Activated CD4-positive, CD25-positive, alpha-beta regulatory T cell treated with anti-CD3 and anti-CD28 coated beads, Interleukin-2, amount 50 U/mL, for 16 hours (primary cell): ENCODE measurements at regions not wholly inside any gene's neighbourhood (a gene's known extent, or its start where the extent isn't known, plus 50 kb on each side); places are given as distances from the start of the nearest gene placed in this dataset.
"Not testable (repeated sequence)": the region's sequence is repeated elsewhere in the genome, so short reads cannot be mapped to it uniquely, and the experiment has no call there.

Experiments
- DNase-seq: peaks from one replicate; pipeline ENCODE4 v3.0.0-alpha.2; 2020; ENCODE audit warnings: low read depth, low spot score

DNA sequence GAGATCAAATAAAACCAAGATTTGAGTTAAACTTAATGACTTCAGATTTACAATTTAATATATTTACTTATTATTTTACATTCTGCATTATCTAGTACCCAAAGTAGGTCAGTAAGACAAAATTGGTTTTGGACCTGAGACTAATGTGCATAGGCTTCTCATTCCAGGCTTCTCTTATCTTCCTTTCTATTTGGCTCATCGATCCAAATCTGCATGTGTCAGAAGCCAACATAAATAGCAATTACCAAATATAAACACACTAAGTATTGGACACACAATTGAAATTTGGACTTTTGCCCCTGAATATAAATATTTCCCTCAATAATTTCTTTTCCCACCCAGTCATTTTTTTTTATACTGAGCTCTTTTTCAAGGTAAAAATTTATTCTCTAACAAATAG lies 290.6 kb upstream of the ARHGEF26 start:
- DNase-seq: no peak

DNA sequence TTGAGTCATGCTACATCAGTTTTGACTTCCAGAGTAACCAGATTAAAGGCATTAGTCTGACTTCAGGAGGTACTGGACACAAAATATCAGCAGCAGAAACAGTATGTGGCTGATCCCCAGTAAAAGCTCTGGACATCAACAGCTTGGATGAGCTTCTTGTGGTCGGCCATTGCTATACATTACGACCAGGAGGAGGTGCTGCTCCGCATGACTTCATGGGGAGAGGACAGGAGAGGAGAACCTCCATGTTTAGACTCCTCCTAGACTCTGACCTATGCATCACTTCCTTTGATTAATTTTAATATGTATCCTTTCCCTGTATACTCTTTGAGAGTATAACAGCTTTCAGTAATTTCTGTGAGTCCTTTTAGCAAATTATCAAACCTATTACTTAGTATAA lies 285.6 kb upstream of the ARHGEF26 start:
- no peak for DNase-seq

DNA sequence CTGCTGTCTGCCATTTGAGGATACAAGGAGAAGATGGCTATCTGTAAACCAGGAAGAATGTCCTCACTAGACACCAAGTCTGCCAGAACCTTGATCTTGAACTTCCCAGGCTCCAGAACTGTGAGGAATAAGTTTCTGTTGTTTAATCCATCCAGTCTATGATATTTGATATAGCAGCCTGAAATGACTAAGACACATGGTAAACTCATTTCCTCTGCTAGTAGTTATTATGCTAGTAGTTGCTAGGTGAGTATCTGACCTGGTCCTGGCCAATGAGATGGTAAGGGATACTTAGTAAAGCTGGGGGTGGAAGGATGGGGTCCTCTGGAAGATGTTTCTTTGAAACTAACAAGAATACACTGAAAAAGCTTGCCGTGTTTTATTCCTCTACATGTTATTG lies 280.7 kb upstream of the ARHGEF26 start:
- no peak for DNase-seq

DNA sequence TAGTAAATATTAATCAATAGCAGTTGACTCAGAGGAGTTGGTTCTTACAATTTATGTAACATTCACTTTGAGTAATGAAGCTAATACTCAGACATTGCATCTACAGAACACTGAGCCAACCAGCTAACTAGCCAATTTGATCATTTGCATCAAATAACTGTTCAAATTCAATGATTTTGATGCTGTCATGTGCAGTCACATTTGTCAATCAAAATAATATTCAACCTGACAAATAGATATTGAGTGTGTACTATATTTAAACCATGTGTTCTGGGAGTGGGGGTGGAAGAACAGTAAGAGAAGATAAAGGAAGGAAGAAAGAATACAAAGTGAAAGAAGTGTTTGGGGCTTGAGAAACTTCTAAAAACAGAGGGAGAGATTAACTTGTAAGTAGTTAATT lies 277.2 kb upstream of the ARHGEF26 start:
- no peak for DNase-seq

DNA sequence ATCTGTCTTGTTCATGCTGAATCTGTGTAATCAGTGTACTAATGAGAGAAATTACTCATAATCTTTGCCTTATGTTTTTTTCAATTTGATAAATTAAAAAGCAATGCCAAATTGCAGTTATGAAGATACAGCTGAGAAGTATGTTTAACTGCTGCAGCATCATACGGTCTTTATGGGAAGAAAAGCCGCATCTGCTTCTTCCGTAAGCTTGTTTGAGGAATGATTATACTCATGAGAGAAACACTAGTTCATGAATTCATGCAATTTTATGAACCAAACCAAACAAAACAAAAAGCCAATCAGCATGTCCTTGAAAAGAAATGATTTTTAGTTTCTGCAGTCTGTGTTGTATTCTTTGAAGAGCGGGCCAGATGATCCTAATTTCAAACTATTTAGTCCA lies 275.9 kb upstream of the ARHGEF26 start:
- DNase-seq: no peak

DNA sequence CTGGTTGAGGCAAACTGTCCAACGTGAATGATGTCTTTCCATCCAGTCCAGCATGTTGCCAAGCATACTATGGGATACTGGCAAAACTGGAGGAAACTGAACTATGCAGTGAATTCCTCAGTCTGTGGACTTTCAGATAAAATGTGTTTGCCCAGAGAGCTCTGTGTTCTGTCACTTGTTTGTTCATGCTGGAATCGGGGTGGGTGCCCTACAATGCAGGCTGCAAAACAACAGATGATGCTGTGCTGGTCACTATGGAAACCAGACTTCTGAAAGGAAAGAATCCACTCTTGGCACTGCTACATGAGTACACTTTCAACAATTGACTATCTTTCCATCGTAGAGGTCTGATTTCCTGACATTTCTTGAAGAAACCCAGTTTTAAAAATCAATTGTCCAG lies 272.5 kb upstream of the ARHGEF26 start:
- DNase-seq: no peak

DNA sequence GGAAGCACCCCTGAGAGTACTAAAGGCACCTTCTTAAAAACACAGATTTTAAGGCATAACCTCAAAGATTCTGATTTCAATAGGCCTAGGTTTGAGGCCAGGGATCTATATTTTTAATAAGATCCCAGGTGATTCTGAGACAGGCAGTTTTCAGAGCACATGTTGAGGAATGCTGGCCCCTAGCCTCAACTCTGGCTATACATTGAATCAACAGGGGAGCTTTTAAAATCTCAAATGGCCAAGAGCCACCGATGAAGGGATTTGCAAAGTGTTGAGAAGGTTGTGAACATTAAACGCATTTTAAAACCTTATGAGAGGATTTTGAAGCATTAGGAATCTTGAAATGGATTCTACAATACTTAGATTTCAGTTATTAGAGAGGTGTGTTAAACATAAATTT lies 268.8 kb upstream of the ARHGEF26 start:
- no peak for DNase-seq

DNA sequence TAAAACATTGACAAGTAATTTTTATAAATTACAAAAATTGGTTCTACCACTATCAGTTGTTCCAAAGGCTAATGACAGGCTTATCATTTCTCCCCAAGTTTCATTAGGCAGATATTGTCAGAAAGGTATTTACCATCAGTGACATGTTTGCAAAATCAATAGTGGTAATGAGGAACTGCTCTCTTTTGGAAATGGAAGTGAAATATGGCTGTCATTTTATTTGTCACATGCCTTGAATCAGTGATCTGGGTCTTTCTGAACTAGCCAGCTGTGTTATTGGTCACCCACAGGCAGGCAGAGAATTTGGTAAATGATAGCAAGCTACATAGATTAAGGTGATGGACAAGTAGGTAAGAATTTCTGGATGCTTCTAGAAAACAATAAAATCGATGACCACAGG lies 268.0 kb upstream of the ARHGEF26 start:
- no peak for DNase-seq

DNA sequence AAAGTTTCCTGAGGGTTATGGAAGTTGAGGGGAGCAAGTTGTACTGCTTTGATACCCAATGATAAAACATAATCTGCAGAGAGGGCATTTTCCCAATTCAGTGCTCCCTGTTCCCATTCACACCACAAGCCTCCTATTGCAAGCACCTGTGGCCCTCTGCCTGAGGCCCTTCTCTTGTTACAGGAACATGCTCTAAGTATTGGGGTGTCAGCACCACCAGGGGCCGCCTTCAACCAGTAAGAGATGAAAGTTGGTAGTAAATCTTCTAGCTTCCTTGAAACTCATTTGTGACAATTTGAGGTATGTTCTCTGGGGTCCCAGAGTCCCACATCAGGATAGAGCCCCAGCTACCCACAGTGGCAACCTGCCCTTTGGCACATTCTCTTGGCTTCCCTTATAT lies 265.4 kb upstream of the ARHGEF26 start:
- DNase-seq: no peak

DNA sequence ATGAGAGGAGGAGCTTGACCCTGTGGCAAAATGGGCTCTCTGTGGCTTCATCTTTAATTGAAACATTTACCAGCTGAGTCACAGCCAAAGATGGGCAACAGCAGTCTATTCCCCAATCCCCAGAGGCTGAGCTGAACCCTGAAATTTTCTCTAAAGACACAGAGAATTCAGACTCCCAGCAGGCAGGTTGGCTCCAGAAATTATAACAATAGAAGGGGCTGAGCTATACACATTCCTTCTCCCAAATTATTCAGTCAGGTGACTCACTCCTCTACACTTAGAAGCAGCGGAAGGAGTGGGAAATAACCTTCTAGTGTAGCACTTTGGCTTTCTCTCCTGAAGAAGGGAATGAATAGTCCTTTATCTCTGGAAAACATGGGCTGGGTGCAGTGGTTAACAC lies 264.3 kb upstream of the ARHGEF26 start:
- DNase-seq: no peak

DNA sequence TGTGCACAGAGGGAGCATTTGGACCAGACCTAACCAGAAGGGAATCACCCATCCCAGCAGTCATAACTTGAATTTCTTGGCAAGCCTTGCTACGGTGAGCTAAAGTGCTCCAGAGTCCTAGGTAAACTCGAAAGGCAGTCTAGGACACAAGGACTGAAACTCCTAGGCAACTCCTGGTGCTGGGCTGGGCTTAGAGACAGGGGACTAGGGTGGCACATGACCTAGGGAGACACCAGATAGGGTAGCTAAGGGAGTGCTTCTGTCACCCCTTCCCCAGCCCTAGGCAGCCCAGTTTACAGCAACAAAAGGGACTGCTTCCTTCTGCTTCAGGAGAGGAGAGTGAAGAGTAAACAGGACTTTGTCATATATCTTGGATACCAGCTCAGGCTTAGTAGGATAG lies 256.4 kb upstream of the ARHGEF26 start:
- DNase-seq: no peak

DNA sequence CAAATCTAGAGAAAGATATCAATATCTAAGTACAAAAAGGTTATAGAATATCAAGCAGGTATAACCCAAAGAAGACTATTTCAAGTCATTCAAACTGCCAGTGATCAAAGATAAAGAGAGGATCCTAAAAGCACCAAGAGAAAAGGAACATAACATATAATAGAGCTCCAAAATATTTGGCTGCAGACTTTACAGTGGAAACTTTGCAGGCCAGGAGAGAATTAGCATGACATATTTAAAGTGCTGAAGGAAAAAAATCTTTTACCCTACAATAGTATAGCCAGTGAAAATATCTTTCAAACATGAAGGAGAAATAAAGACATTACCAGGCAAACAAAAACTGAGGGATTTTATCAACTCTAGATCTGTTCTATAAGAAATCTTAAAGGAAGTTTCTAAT lies 254.3 kb upstream of the ARHGEF26 start:
- DNase-seq: no peak

DNA sequence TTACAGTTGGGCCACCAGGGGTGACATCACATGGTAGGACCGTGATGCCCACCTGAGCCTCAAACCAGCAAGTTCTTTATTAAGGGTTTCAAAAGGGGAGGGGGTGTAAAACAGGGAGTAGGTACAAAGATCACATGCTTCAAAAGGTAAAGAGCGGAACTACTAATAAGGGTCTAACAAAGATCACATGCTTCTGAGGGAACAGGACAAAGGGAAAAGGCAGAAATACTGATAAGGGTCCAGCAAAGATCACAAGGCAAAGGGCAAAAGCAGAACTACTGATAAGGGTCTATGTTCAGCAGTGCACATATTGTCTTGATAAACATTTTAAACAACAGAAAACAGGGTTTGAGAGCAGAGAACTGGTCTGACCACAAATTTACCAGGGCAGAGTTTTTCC lies 246.8 kb upstream of the ARHGEF26 start:
- DNase-seq: not testable (repeated sequence)

DNA sequence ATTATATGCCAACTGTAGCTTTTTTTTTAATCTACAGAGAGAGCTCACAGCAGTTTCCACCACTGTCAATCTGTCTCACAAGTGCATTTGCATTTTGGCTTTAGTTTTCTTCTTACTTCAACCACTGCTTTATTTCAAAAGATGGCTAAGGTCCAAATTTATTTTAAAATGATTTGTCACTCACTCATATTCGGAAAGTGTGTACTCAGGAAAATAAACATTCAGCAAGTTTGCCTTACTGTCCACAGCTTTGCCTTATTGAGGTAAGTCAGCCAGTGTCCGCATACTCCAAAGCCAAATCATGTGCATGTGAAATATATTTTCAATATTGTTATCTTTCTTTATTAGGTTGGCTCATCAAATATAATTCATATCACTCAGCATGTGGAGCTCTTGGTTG lies 240.7 kb upstream of the ARHGEF26 start:
- DNase-seq: no peak

DNA sequence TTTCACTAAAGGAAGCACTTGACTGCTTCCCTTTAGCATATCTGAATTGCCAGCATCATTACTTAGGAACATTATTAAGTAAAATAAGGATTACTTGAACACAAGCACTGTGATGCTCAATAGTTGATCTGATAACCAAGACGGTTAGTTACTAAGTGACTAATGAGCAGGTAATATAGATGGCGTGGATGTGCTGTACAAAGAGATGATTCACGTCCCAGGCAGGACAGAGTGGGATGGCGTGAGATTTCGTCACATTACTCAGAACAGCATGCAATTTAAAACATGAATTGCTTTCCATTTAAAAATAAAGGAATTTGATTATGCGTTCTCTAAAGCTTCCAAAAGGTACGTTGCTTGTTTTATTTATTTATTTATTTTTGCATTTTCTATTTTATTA lies 240.0 kb upstream of the ARHGEF26 start:
- DNase-seq: no peak

DNA sequence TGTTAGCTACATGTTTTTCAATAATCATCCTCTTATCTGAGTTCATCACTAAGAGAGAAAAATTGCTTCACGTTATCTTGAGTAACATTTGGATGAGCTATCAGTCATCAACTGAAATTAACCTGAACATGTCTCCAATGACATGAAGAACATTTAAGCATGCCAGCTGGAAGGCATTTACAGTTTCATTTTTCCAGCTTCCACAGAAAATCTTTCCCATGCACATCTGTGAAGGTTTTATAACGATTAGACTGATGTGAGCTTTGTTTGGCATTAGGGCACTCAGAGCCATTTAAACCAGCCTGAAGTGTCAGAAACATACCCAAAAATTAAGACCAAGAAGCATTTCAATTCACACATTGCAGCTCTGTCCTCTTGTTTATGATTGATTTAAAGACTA lies 235.8 kb upstream of the ARHGEF26 start:
- no peak for DNase-seq

DNA sequence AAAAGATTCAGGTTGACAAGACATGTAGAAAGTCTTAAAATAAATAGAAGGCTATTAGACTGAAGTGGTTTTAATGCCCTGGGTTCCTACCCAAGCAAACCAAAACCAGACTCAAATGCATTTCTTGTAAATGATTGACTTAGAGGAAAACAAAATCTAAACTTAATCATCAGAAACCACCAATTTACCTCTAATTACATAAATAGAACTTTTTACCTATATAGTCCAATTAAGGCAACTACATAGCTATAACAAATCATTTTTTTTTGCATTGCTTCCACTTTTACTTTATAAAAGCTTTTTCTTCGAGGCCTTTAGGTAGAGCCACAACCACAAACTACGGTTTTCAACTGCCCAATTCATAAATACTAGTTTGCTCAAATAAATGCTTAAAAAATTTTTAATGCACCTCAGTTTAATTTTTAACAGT lies 231.3 kb upstream of the ARHGEF26 start:
- no peak for DNase-seq

DNA sequence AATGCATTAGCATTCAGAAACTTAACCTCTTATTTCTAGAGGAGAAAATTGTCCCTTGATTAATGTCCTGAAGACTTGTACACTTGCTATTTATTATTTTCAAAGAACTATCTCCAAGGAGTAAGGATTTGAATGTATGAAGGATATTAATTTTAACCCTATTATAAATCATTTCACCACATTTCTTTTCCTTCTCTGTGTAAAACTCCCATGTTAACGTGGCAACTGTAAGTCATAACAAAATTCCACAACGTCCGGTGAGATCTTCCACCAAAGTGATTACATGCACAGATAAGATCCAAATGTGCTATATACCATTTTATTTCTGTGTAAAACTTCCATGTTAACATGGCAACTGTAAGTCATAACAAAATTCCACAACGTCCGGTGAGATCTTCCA lies 229.1 kb upstream of the ARHGEF26 start:
- DNase-seq: no peak

DNA sequence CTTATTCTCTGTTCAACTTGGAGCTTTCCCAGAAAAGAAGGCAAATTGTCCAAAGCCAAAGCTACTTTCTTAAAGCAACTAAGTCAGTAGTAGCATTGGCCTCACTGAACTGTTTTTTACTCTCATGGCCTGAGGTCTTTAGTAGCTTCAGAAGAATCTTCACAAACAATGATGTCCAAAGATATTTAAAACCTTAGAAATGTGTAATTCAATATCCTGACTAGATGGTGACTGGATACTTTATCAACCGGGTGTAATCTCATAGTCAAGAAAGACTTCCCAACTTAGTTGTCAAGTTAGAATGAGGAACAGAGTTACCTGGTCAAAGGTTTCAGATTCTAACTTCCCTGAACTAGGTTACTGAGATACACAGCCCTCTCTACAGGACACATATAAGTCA lies 226.3 kb upstream of the ARHGEF26 start:
- no peak for DNase-seq

DNA sequence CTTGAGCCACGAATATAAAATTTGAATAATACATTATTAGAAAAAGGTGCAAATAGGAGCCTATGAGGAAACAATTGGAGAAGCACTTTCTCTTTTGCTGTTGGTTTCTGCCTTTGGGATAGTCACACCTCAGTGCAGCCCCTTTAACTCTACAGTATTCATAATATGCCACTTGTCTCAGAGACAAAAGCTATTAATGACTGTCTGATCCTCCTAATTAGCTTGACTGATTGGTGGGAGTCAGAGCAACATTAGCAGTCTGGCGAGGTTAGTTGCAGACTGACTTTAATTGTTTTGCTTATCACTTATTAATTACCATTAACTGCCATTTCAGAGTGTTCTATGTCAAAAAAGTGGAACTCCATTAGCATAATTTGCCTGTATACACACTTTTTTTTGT lies 225.0 kb upstream of the ARHGEF26 start:
- no peak for DNase-seq

DNA sequence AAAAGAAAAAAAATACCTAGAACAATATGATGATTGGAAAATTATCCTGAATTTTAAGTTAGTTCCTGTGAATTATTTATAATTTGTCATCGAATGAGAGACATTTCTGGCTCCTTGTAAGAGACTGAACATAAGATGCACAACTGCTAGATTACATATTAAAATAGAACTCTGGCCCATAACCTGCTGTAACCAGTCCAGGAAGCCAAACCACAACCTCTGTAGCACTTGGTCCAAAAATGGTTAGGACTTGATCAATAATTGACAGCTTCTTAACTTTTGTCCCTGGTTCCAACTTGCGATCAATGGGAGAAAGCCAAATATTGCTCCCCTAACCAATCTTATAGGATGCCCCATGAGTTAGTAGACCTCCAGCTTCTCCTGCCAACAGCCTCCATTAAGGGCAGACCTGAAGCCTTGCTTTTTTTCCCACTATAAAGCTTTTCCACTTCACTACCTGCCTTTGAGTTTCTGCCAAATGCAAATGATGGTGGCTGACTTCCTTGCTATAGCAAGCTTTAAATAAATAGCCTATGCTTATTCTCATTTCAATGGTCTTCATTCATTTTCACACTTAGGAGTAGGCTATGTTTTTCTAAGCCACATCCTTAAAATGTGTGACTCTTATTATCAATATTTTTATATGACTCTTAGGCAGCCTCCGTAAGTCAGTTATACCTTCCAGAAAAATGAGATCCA lies 224.0 kb upstream of the ARHGEF26 start:
- DNase-seq: no peak

DNA sequence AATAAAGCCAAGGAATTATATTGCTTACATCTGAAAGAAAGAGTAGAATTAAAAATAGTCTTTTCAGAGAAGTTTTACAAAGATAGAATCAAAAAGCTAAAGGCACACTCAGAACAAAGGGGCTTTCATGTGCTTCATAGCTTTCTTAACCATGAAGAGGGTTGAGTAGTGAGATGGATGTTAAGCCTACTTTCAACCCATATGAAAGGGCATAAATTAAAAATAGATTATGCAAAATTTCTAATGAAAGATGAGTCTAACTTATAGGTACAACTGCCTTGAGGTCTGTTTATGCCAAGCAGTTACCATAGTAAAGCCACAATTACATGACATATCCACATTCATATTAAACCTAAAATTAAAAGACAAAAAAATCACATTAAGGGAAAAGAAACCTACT lies 223.3 kb upstream of the ARHGEF26 start:
- no peak for DNase-seq

DNA sequence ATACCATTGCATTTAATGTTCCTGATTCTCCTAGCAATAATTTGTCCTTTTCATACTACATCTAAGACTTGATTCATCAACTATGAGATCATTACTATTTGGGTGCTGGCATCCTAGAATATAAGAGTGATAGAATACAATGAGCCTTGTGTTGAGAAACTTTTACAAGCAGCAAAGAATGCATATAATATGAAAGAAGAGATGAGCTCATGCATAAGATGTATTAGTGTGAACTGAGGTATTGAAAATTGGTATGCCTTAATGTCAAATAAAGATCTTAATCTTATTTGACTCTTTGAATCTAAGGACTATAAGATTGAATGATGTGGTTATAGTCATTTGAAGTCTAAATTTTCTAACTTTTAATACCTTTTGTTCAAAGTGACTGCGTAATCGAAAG lies 220.0 kb upstream of the ARHGEF26 start:
- DNase-seq: no peak

DNA sequence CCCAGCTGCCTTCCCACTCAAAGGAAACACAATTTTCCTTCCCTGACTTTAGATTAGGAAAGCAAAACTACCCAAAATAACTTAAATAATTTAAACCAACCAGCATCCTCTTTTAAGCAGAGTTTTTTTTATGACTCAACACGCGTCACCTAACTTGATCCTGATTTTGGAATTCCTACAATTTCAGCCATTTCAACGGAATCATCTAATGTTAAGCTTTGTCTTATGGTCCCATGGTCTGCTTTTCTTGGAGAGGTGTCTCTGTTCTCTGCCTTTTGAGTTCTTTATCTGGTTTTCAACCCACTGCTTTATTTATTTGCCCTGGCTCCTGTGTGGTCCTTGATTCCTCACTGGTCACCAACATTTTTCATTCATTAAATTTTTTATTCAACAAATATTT lies 219.2 kb upstream of the ARHGEF26 start:
- DNase-seq: no peak
